ENCODE measurements at regions not wholly inside any gene's neighbourhood (a gene's known extent, or its start where the extent isn't known, plus 50 kb on each side); places are given as distances from the start of the nearest gene placed in this dataset.
A peak's percentile ranks its signal among the peaks of the same experiment; 100 is the strongest.
"Not testable (repeated sequence)": the region's sequence is repeated elsewhere in the genome, so short reads cannot be mapped to it uniquely, and the experiment has no call there.

GRCh38 chr5:1723957-1724821 is 75.4 kb downstream of the MRPL36 start:
- WGBS (ENCODE audit: insufficient coverage, insufficient read length), result no CpG with 5 or more reads among the region's 21 CpGs
- no peak for DNase-seq (ENCODE audit: low read depth, low spot score)
- H3K4me1 ChIP-seq (ENCODE audit: control insufficient read depth, insufficient read depth, low read length), result peaks cover 10% of the 10 kb centered on the region
- H3K27me3 ChIP-seq (ENCODE audit: control insufficient read depth, insufficient read depth, low read length), result no peaks in the 10 kb centered on the region
- no peaks in the 10 kb centered on the region for H3K36me3 ChIP-seq (ENCODE audit: control insufficient read depth, insufficient read depth, low read length)
- no peaks in the 10 kb centered on the region for H3K9me3 ChIP-seq (ENCODE audit: control insufficient read depth, insufficient read depth, low read length)
- H3K27ac ChIP-seq (ENCODE audit: low read length), result no peak overlapping the region
- H3K4me3 ChIP-seq (ENCODE audit: low read length), result no peak overlapping the region

- Histone ChIP-seq H3K36me3 (ENCODE audit: control insufficient read depth, insufficient read depth, low read length) (no peaks in the 10 kb centered on the region), H3K27ac (ENCODE audit: low read length) (no peak overlapping the region), H3K4me1 (ENCODE audit: control insufficient read depth, insufficient read depth, low read length) (peaks cover 10% of the 10 kb centered on the region), H3K4me3 (ENCODE audit: low read length) (no peak overlapping the region), H3K27me3 (ENCODE audit: control insufficient read depth, insufficient read depth, low read length) (no peaks in the 10 kb centered on the region), H3K9me3 (ENCODE audit: control insufficient read depth, insufficient read depth, low read length) (no peaks in the 10 kb centered on the region)
- WGBS (ENCODE audit: insufficient coverage, insufficient read length), result no CpG with 5 or more reads among the region's 7 CpGs
- DNase-seq (ENCODE audit: low read depth, low spot score), result no peak
These were observed 76.2 kb downstream of the MRPL36 start for GRCh38 chr5:1723476-1723875.

- no CpG with 5 or more reads among the region's 13 CpGs for WGBS (ENCODE audit: insufficient coverage, insufficient read length)
These were observed 76.8 kb downstream of the MRPL36 start for GRCh38 chr5:1722877-1723276.

GRCh38 chr5:1720396-1721110 is 79.1 kb downstream of the MRPL36 start:
- no CpG with 5 or more reads among the region's 21 CpGs for WGBS (ENCODE audit: insufficient coverage, insufficient read length)
- Histone ChIP-seq H3K27ac (ENCODE audit: low read length) (no peak overlapping the region), H3K36me3 (ENCODE audit: control insufficient read depth, insufficient read depth, low read length) (no peaks in the 10 kb centered on the region), H3K4me1 (ENCODE audit: control insufficient read depth, insufficient read depth, low read length) (peaks cover 5% of the 10 kb centered on the region), H3K4me3 (ENCODE audit: low read length) (no peak overlapping the region), H3K9me3 (ENCODE audit: control insufficient read depth, insufficient read depth, low read length) (no peaks in the 10 kb centered on the region), H3K27me3 (ENCODE audit: control insufficient read depth, insufficient read depth, low read length) (no peaks in the 10 kb centered on the region)
- no peak for DNase-seq (ENCODE audit: low read depth, low spot score)

More at GRCh38 chr5:1722877-1723276, 76.8 kb downstream of the MRPL36 start:
- Histone ChIP-seq H3K4me3 (ENCODE audit: low read length) (no peak overlapping the region), H3K4me1 (ENCODE audit: control insufficient read depth, insufficient read depth, low read length) (peaks cover 10% of the 10 kb centered on the region), H3K9me3 (ENCODE audit: control insufficient read depth, insufficient read depth, low read length) (no peaks in the 10 kb centered on the region), H3K27me3 (ENCODE audit: control insufficient read depth, insufficient read depth, low read length) (no peaks in the 10 kb centered on the region), H3K36me3 (ENCODE audit: control insufficient read depth, insufficient read depth, low read length) (no peaks in the 10 kb centered on the region), H3K27ac (ENCODE audit: low read length) (no peak overlapping the region)
- no peak for DNase-seq (ENCODE audit: low read depth, low spot score)

GRCh38 chr5:1719860-1720259 is 79.8 kb downstream of the MRPL36 start:
- WGBS (ENCODE audit: insufficient coverage, insufficient read length), result no CpG with 5 or more reads among the region's 5 CpGs
- Histone ChIP-seq H3K27ac (ENCODE audit: low read length) (no peak overlapping the region), H3K4me1 (ENCODE audit: control insufficient read depth, insufficient read depth, low read length) (peaks cover 2% of the 10 kb centered on the region; the same call in 1 of the 2 replicates), H3K4me3 (ENCODE audit: low read length) (no peak overlapping the region), H3K36me3 (ENCODE audit: control insufficient read depth, insufficient read depth, low read length) (no peaks in the 10 kb centered on the region), H3K27me3 (ENCODE audit: control insufficient read depth, insufficient read depth, low read length) (no peaks in the 10 kb centered on the region), H3K9me3 (ENCODE audit: control insufficient read depth, insufficient read depth, low read length) (no peaks in the 10 kb centered on the region)
- DNase-seq (ENCODE audit: low read depth, low spot score), result no peak

- WGBS (ENCODE audit: insufficient coverage, insufficient read length), result no CpG with 5 or more reads among the region's 3 CpGs
- no peak overlapping the region for H3K27ac ChIP-seq (ENCODE audit: low read length)
- H3K36me3 ChIP-seq (ENCODE audit: control insufficient read depth, insufficient read depth, low read length), result no peaks in the 10 kb centered on the region
- no peaks in the 10 kb centered on the region for H3K9me3 ChIP-seq (ENCODE audit: control insufficient read depth, insufficient read depth, low read length)
- no peak overlapping the region for H3K4me3 ChIP-seq (ENCODE audit: low read length)
- no peaks in the 10 kb centered on the region for H3K4me1 ChIP-seq (ENCODE audit: control insufficient read depth, insufficient read depth, low read length)
- no peaks in the 10 kb centered on the region for H3K27me3 ChIP-seq (ENCODE audit: control insufficient read depth, insufficient read depth, low read length)
- DNase-seq (ENCODE audit: low read depth, low spot score), result no peak
These were observed 81.0 kb downstream of the MRPL36 start for GRCh38 chr5:1718669-1719068.

- not testable (repeated sequence) for DNase-seq (ENCODE audit: low read depth, low spot score); H3K9me3 ChIP-seq (ENCODE audit: control insufficient read depth, insufficient read depth, low read length); H3K4me1 ChIP-seq (ENCODE audit: control insufficient read depth, insufficient read depth, low read length); H3K27ac ChIP-seq (ENCODE audit: low read length); H3K27me3 ChIP-seq (ENCODE audit: control insufficient read depth, insufficient read depth, low read length); H3K36me3 ChIP-seq (ENCODE audit: control insufficient read depth, insufficient read depth, low read length)
- H3K4me3 ChIP-seq (ENCODE audit: low read length), result peak overlapping the region; percentile 49; the same call in 1 of the 2 replicates
- WGBS (ENCODE audit: insufficient coverage, insufficient read length), result no CpG with 5 or more reads among the region's 21 CpGs
These were observed 89.5 kb downstream of the MRPL36 start for GRCh38 chr5:1710091-1710490.

GRCh38 chr5:1709171-1709803 is 90.3 kb downstream of the MRPL36 start:
- H3K4me1 ChIP-seq (ENCODE audit: control insufficient read depth, insufficient read depth, low read length), result peaks cover 6% of the 10 kb centered on the region
- H3K4me3 ChIP-seq (ENCODE audit: low read length), result no peak overlapping the region; the same call in 1 of the 2 replicates
- no peak overlapping the region for H3K27ac ChIP-seq (ENCODE audit: low read length)
- no CpG with 5 or more reads among the region's 16 CpGs for WGBS (ENCODE audit: insufficient coverage, insufficient read length)
- H3K9me3 ChIP-seq (ENCODE audit: control insufficient read depth, insufficient read depth, low read length), result no peaks in the 10 kb centered on the region
- no peaks in the 10 kb centered on the region for H3K27me3 ChIP-seq (ENCODE audit: control insufficient read depth, insufficient read depth, low read length)
- no peaks in the 10 kb centered on the region for H3K36me3 ChIP-seq (ENCODE audit: control insufficient read depth, insufficient read depth, low read length)
- no peak for DNase-seq (ENCODE audit: low read depth, low spot score)

GRCh38 chr5:1708592-1709141 is 91.0 kb downstream of the MRPL36 start:
- WGBS (ENCODE audit: insufficient coverage, insufficient read length), result no CpG with 5 or more reads among the region's 7 CpGs
- peaks cover 6% of the 10 kb centered on the region for H3K4me1 ChIP-seq (ENCODE audit: control insufficient read depth, insufficient read depth, low read length)
- DNase-seq (ENCODE audit: low read depth, low spot score), result no peak
- no peaks in the 10 kb centered on the region for H3K9me3 ChIP-seq (ENCODE audit: control insufficient read depth, insufficient read depth, low read length)
- H3K4me3 ChIP-seq (ENCODE audit: low read length), result no peak overlapping the region
- H3K27ac ChIP-seq (ENCODE audit: low read length), result no peak overlapping the region
- no peaks in the 10 kb centered on the region for H3K27me3 ChIP-seq (ENCODE audit: control insufficient read depth, insufficient read depth, low read length)
- H3K36me3 ChIP-seq (ENCODE audit: control insufficient read depth, insufficient read depth, low read length), result no peaks in the 10 kb centered on the region

GRCh38 chr5:1707467-1707866 is 92.2 kb downstream of the MRPL36 start:
- no peak for DNase-seq (ENCODE audit: low read depth, low spot score)
- no peaks in the 10 kb centered on the region for H3K27me3 ChIP-seq (ENCODE audit: control insufficient read depth, insufficient read depth, low read length)
- no peak overlapping the region for H3K27ac ChIP-seq (ENCODE audit: low read length)
- H3K4me3 ChIP-seq (ENCODE audit: low read length), result no peak overlapping the region
- WGBS (ENCODE audit: insufficient coverage, insufficient read length), result no CpG with 5 or more reads among the region's 10 CpGs
- no peaks in the 10 kb centered on the region for H3K9me3 ChIP-seq (ENCODE audit: control insufficient read depth, insufficient read depth, low read length)
- H3K4me1 ChIP-seq (ENCODE audit: control insufficient read depth, insufficient read depth, low read length), result peaks cover 6% of the 10 kb centered on the region
- no peaks in the 10 kb centered on the region for H3K36me3 ChIP-seq (ENCODE audit: control insufficient read depth, insufficient read depth, low read length)

Measured in iPS DF 6.9 (cell line).